ENCODE measurements at regions not wholly inside any gene's neighbourhood (a gene's known extent, or its start where the extent isn't known, plus 50 kb on each side); places are given as distances from the start of the nearest gene placed in this dataset.

GRCh38 chr9:551986-552929 lies 289.2 kb upstream of the DMRT1 start:
- no peak for DNase-seq

DNA sequence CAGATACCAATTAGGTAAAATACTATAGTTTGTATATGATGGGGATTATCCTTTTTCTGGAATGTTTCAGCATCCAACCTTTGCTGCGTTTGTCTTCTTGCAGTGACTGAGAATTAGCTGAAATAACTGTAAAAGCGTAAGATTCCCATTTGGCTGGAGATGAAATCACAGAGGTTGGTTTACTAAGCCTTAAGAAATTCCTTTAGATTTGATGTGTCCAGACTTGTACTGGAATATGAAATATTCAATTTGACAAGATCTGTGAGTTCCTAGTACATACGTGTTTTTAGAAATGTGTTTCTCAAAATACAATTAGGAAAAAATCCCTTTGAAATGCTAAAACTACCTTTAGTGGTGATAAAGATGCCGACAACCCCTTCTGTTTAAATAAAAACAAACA lies 286.0 kb upstream of the DMRT1 start:
- DNase-seq, result no peak

GRCh38 chr9:556199-556598 lies 285.3 kb upstream of the DMRT1 start:
- no peak for DNase-seq

GRCh38 chr9:556675-557074 lies 284.8 kb upstream of the DMRT1 start:
- no peak for DNase-seq

DNA sequence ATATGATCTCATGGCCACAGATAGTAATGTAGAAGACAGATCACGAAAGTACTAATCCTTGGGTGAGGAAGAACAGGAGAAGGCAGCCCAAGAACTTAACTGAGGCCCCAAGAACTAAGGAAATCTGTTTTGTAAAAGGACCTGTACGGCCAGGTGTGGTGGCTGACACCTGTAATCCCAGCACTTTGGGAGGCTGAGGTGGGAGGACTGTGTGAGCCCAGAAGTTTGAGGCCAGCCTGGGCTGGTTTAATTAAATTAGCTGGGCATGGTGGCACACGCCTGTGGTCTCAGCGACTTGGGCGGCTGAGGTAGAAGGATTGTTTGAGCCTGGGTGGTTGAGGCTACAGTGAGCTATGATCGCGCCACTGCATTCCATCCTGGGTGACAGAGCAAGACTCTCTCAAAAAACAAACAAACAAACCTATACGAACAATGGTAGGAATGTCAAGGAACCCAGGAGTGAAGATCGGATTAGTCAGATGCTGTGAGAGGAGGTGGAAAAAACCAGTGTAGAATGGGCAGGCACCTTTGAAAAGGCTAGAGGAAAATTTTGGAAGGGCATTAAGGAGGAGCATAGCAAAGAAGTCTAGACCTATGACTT lies 283.8 kb upstream of the DMRT1 start:
- DNase-seq, result no peak

DNA sequence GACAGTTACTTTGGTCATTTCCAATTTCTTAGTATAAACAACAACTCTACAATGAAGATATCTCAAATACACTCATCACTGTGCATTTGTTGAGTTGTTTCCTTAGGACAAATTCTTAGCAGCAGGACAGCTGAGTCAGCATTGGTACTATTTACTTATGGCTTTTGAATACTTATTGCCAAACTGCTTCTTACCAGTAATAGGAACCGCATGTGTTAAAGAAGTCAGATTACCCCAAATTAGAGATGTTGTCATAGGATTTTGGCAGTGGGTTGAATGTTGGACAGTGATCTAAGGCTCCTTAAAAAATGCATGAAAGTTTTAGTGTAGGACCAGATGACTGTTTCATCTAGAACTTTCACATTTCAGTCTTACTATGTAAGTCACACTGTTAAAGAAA lies 280.1 kb upstream of the DMRT1 start:
- DNase-seq, result no peak

DNA sequence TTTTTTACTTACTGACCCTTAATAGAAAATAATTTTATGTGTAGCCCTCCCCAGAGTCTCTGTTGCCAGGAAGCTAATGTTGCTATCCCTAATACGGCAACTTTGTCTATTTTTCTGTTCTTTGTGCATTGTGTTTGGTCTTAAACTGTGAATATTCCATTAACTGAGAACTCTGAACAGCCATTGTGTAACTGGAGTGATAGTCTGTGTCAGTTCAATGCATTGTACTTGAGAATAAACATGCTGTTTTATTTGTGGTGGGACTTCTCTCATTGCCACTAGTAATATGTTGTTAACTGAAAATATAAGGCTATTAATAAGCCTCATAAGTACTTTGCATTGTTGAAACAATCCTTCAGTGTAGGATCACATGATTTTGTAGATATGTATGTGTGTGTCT lies 278.3 kb upstream of the DMRT1 start:
- DNase-seq, result no peak

DNA sequence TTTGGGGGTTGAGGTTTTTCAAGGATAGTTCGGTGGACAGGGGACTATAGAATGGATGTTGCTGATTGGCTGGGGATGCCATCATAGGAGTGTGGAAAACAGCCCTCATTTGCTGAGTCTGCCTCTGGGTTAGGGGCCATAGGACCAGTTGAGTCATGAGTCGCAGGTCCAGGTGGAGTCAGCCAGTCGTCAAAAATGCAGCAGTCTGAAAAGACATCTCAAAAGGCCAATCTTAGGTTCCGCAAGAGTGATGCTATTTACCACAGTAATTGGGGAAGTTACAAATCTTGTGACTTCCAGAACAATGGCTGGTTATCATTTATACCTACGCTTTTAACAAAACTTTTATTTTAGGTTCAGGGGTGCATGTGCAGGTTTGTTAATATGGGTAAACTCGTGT lies 276.0 kb upstream of the DMRT1 start:
- no peak for DNase-seq

DNA sequence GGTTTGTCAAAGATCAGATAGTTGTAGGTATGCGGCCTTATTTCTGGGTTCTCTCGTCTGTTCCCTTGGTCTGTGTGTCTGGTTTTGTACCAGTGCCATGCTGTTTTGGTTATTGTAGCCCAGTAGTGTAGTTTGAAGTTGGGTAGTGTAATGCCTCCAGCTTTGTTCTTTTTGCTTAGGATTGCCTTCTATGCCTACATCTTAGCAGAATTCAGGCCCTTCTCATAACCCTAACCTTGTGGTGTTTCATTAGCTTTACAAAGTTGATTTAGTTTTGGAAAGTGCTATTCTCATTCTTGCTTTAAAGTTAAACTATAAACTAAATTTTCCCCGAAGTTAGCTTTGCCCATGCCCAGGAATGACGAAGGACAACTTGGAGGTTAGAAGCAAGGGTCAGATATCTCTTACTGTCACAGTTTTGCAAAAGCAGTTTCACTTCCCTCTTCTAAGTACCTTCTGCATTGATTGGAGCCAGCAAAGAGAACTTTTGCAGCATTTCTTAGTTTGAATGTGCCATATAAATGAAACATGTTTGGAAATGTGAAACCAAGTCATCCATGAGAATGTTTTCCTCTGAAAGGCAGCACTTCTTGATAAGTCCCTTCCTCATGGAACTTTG lies 274.3 kb upstream of the DMRT1 start:
- DNase-seq, result no peak

DNA sequence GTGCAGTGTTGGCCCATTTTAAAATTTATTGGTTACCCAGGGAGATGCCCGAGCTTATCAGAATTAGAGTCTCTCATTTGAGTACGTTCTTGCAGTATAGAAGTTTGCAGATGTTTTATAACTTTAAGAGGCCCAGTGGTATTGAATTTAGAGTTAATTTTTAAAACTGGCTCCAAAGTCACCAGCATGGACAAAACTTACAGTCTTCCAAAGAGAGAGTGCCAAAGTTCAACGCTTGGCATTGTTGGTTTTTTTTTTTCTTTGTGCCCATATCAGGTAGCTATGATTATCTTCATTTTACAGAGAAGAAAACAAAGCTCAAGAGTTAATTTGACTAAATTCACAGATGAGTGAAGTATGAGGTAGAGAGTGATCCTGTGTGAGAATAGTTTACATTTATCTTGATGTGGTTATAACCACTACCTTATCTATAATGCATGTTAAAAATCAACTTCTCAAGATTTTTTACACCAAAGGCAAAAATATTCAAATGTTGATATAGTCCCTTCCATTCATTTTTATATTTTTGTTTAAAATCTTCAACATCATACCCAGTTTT lies 273.7 kb upstream of the DMRT1 start:
- no peak for DNase-seq

- DNase-seq, result no peak
These were observed 272.2 kb upstream of the DMRT1 start for GRCh38 chr9:569296-569695.

- DNase-seq, result no peak
These were observed 271.3 kb upstream of the DMRT1 start for GRCh38 chr9:570187-570586.

DNA sequence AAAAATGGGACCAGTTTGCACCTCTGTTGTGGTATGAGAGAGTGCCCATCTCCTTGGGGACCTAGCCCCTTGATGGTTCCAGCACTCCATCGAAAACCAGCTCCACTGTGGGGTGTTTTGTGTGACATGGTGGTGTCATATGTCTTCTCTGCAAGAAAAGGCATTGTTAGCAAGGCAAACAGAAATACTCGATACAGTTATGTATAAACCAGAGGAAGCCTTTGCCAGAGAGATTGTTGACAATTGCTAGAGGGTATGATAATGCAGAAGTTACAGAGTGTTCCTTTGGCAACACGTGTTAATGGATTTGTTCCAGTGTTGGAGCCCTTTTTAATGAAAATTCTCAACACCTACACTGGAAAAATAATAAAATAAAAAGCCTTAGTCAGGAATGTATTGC lies 270.4 kb upstream of the DMRT1 start:
- no peak for DNase-seq

- DNase-seq, result no peak
These were observed 269.8 kb upstream of the DMRT1 start for GRCh38 chr9:571741-572140.

GRCh38 chr9:573691-574410 lies 267.6 kb upstream of the DMRT1 start:
- no peak for DNase-seq

- DNase-seq, result no peak
These were observed 266.4 kb upstream of the DMRT1 start for GRCh38 chr9:575139-575538.

GRCh38 chr9:580652-581342 lies 260.7 kb upstream of the DMRT1 start:
- no peak for DNase-seq

- no peak for DNase-seq
These were observed 259.6 kb upstream of the DMRT1 start for GRCh38 chr9:581673-582497.

DNA sequence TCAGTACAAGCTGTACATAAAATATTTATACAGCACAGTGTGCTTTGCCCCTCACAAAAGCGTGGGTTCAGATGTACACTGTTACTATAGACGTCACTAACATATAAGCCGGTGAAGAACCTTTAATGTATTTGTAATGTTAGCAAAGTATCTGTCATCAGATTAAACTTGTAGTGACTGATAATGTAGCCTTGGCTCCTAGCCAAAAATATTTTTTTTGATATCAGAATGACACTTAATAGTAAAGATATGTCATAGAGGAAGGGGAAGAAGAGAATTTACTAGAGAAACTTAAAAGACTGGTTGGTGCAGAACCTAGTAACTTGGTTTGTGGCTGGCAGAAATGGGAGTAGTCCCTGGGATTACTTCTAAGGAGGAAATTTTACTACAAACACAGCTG lies 258.7 kb upstream of the DMRT1 start:
- no peak for DNase-seq

- no peak for DNase-seq
These were observed 254.0 kb upstream of the DMRT1 start for GRCh38 chr9:587527-587926.

- no peak for DNase-seq
These were observed 252.5 kb upstream of the DMRT1 start for GRCh38 chr9:588981-589380.

DNA sequence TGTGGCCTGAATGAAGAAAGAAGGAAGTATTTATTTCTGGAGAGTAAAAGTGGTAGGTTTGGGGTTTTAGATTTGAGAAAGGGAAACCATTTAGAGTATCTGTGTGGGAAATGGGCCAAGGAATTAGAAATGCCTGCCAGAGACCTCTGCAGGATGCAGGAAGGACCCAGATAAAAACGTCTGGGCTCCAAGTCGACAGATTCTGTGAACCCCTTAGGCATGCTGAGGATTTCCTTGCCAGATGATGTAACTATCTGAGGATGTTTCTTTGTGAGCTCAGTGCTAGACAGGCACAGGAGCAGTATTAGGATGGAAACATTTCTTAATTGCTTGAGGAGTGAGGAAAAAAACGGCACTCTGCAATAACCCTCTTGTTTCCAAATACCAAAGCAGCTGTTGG lies 251.8 kb upstream of the DMRT1 start:
- no peak for DNase-seq

Data from stimulated activated CD4-positive, alpha-beta T cell treated with anti-CD3 and anti-CD28 coated beads, Interleukin-2, amount 100 ng/mL, for 24 hours (primary cell).